A549 (cell line): ENCODE measurements at regions not wholly inside any gene's neighbourhood (a gene's known extent, or its start where the extent isn't known, plus 50 kb on each side); places are given as distances from the start of the nearest gene placed in this dataset.

Experiments
- BHLHE40 ChIP-seq: IDR thresholded peaks from 2 replicates; pipeline ENCODE4 v1.6.1; 2012; ENCODE audit warnings: low read depth, low read length, inconsistent platforms
- CEBPB ChIP-seq, 2 experiments: fragments of >200 bp in 1 of 2; sonication (Bioruptor Twin) in 1 of 2; formaldehyde crosslinking in 1 of 2; IDR thresholded peaks; 2 replicates each; pipeline ENCODE4 v1.6.1; 2012 to 2016
- CTCF ChIP-seq: fragments of >200 bp; sonication (Bioruptor Twin); formaldehyde crosslinking; IDR thresholded peaks from 3 replicates; pipeline ENCODE4 v1.5.1; 2016
- E2F6 ChIP-seq: IDR thresholded peaks from 2 replicates; pipeline ENCODE4 v1.6.1; 2012; ENCODE audit warnings: low read depth, borderline replicate concordance
- JUN ChIP-seq, 2 experiments: fragments of >200 bp; sonication (Bioruptor Twin); formaldehyde crosslinking; IDR thresholded peaks; 2 replicates in 1 of 2; 3 replicates in 1 of 2; pipeline ENCODE4 v1.6.1; 2016 to 2017
- KDM1A ChIP-seq: fragments of 200-600 bp; sonication (generic); IDR thresholded peaks from 2 replicates; pipeline ENCODE4 v1.6.1; 2016; ENCODE audit warnings: low read depth, mild to moderate bottlenecking
- PBX3 ChIP-seq: IDR thresholded peaks from 2 replicates; pipeline ENCODE4 v1.6.1; 2012
- PHF8 ChIP-seq: fragments of 200-600 bp; sonication (generic); IDR thresholded peaks from 2 replicates; pipeline ENCODE4 v1.6.1; 2016; ENCODE audit warnings: low read depth, mild to moderate bottlenecking, antibody characterized with exemption, moderate library complexity, borderline replicate concordance
- POLR2A ChIP-seq: IDR thresholded peaks from 2 replicates; pipeline ENCODE4 v1.6.1; 2012; ENCODE audit warnings: mild to moderate bottlenecking, low read length
- RAD21 ChIP-seq, 2 experiments: fragments of >200 bp in 1 of 2; sonication (Bioruptor Twin) in 1 of 2; formaldehyde crosslinking in 1 of 2; IDR thresholded peaks in 1 of 2; conservative IDR thresholded peaks in 1 of 2; 2 replicates in 1 of 2; 3 replicates in 1 of 2; pipeline ENCODE4 v1.6.1; 2012 to 2018; ENCODE audit warnings: inconsistent platforms in 1 of 2
- REST ChIP-seq: fragments of 200-600 bp; sonication (generic); IDR thresholded peaks from 2 replicates; pipeline ENCODE4 v1.6.1; 2016; ENCODE audit warnings: antibody characterized with exemption, mild to moderate bottlenecking, moderate library complexity
- USF2 ChIP-seq: fragments of 450-650 bp; IDR thresholded peaks from 2 replicates; pipeline ENCODE4 v1.6.1; 2014; ENCODE audit warnings: antibody characterized with exemption

- TF ChIP-seq CTCF: no peak
- TF ChIP-seq REST: no peak
- TF ChIP-seq USF2: no peak
- TF ChIP-seq KDM1A: no peak
- no peak for TF ChIP-seq POLR2A
- TF ChIP-seq CEBPB (IDR thresholded peaks at IDR 0.05): no peak
- TF ChIP-seq PHF8: no peak
- TF ChIP-seq JUN (IDR thresholded peaks at IDR 0.05): no peak
- TF ChIP-seq E2F6: no peak
- no peak for TF ChIP-seq BHLHE40
- no peak for TF ChIP-seq RAD21 (conservative IDR thresholded peaks at IDR 0.05 in 1 of 2, IDR thresholded peaks at IDR 0.05 in 1 of 2)
- no peak for TF ChIP-seq PBX3
Measured at GRCh38 chr2:2771721-2772411, 440.8 kb upstream of the MYT1L start.
